Thoracic aorta (tissue), 2 donors: ENCODE measurements at regions not wholly inside any gene's neighbourhood (a gene's known extent, or its start where the extent isn't known, plus 50 kb on each side); places are given as distances from the start of the nearest gene placed in this dataset.

Experiments used
- ATAC-seq: fragments of 150-250 bp; one replicate; pipeline ENCODE4 v1.8.0; 2017; ENCODE audit warnings: low read depth; ENCODE audit not compliant: insufficient number of reproducible peaks, low FRiP score
- DNase-seq: peaks from one replicate; pipeline ENCODE4 v3.0.0-alpha.2; 2020; ENCODE audit warnings: low spot score
- H3K27ac ChIP-seq, 2 donors: fragments of 200-600 bp; sonication (generic); 1 replicate in 1 of 2; 2 replicates in 1 of 2; pipeline ENCODE4 v1.5.1; 2016; ENCODE audit warnings: mild to moderate bottlenecking in 2 of 2, moderate library complexity in 2 of 2
- H3K27me3 ChIP-seq: fragments of 200-600 bp; sonication (generic); replicated peaks from 2 replicates; pipeline ENCODE4 v1.6.0; 2016; ENCODE audit warnings: mild to moderate bottlenecking; ENCODE audit not compliant: insufficient read depth
- H3K36me3 ChIP-seq: fragments of 200-600 bp; sonication (generic); one replicate; pipeline ENCODE4 v1.5.1; 2016
- H3K4me1 ChIP-seq, 2 donors: fragments of 200-600 bp; sonication (generic); 1 replicate in 1 of 2; 2 replicates in 1 of 2; pipeline versions ENCODE4 v1.5.1 to v1.6.0; 2016; ENCODE audit warnings: low read depth in 2 of 2, mild to moderate bottlenecking in 1 of 2; ENCODE audit not compliant: control insufficient read depth in 1 of 2
- H3K4me3 ChIP-seq: fragments of 200-600 bp; sonication (generic); 2 replicates; pipeline ENCODE4 v1.5.1; 2016; ENCODE audit warnings: mild to moderate bottlenecking
- H3K9me3 ChIP-seq: fragments of 200-600 bp; sonication (generic); 2 replicates; pipeline ENCODE4 v1.5.1; 2016
- TF ChIP-seq, protein P1 (sequence below): fragments of 200-600 bp; sonication (generic); IDR thresholded peaks from one replicate; pipeline ENCODE4 v1.5.1; 2019; ENCODE audit warnings: antibody characterized with exemption

- no peak for DNase-seq
- no peak overlapping the region for H3K27ac ChIP-seq
- no peak for ATAC-seq
These were observed 141.5 kb upstream of the NDUFV2 start for GRCh38 chr18:8960740-8961657.

GRCh38 chr18:8962192-8962779 is 140.2 kb upstream of the NDUFV2 start:
- no peaks in the 10 kb centered on the region for H3K27me3 ChIP-seq
- ATAC-seq (no peak), DNase-seq (no peak)
- TF ChIP-seq, protein P1, sequence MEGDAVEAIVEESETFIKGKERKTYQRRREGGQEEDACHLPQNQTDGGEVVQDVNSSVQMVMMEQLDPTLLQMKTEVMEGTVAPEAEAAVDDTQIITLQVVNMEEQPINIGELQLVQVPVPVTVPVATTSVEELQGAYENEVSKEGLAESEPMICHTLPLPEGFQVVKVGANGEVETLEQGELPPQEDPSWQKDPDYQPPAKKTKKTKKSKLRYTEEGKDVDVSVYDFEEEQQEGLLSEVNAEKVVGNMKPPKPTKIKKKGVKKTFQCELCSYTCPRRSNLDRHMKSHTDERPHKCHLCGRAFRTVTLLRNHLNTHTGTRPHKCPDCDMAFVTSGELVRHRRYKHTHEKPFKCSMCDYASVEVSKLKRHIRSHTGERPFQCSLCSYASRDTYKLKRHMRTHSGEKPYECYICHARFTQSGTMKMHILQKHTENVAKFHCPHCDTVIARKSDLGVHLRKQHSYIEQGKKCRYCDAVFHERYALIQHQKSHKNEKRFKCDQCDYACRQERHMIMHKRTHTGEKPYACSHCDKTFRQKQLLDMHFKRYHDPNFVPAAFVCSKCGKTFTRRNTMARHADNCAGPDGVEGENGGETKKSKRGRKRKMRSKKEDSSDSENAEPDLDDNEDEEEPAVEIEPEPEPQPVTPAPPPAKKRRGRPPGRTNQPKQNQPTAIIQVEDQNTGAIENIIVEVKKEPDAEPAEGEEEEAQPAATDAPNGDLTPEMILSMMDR: no peak
- H3K27ac ChIP-seq: no peak overlapping the region
- H3K4me1 ChIP-seq: no peaks in the 10 kb centered on the region
- no peaks in the 10 kb centered on the region for H3K36me3 ChIP-seq
- H3K9me3 ChIP-seq: no peaks in the 10 kb centered on the region
- no peak overlapping the region for H3K4me3 ChIP-seq

More at GRCh38 chr18:8960740-8961657, 141.5 kb upstream of the NDUFV2 start:
- H3K36me3 ChIP-seq: no peaks in the 10 kb centered on the region
- no peaks in the 10 kb centered on the region for H3K9me3 ChIP-seq
- no peaks in the 10 kb centered on the region for H3K4me1 ChIP-seq
- TF ChIP-seq, protein P1: no peak
- H3K27me3 ChIP-seq: no peaks in the 10 kb centered on the region
- no peak overlapping the region for H3K4me3 ChIP-seq

GRCh38 chr18:8962855-8963635 is 139.5 kb upstream of the NDUFV2 start:
- Histone ChIP-seq H3K27ac (no peak overlapping the region), H3K4me1 (no peaks in the 10 kb centered on the region), H3K27me3 (no peaks in the 10 kb centered on the region), H3K4me3 (no peak overlapping the region), H3K9me3 (no peaks in the 10 kb centered on the region), H3K36me3 (no peaks in the 10 kb centered on the region)
- ATAC-seq (no peak), DNase-seq (no peak)
- TF ChIP-seq, protein P1: no peak

DNA sequence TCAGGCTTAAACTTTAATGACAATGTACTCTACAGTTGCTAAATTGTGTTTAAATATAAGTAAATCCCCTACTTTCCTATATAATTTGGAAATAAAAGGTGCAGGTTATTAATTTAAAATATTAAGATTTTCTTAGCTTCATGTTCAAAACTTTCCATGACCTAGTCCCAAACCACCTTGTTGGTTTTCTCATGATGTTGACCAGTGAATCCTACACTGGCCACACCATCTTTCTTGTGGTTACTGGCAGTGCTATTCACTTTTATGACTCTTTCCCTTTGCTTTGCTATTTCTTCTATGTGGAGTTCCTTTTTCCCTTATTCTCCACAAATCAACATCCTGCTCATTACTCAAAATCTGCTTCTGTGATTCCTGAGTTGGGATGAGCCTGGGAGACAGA is 138.6 kb upstream of the NDUFV2 start:
- H3K36me3 ChIP-seq: no peaks in the 10 kb centered on the region
- TF ChIP-seq, protein P1: no peak

GRCh38 chr18:8965398-8965797 is 137.1 kb upstream of the NDUFV2 start:
- TF ChIP-seq, protein P1: no peak
- no peaks in the 10 kb centered on the region for H3K9me3 ChIP-seq
- H3K27me3 ChIP-seq: no peaks in the 10 kb centered on the region
- no peak overlapping the region for H3K27ac ChIP-seq
- ATAC-seq (no peak), DNase-seq (no peak)
- no peaks in the 10 kb centered on the region for H3K36me3 ChIP-seq
- no peaks in the 10 kb centered on the region for H3K4me1 ChIP-seq
- no peak overlapping the region for H3K4me3 ChIP-seq

More for the DNA sequence above, 138.6 kb upstream of the NDUFV2 start:
- Histone ChIP-seq H3K27ac (no peak overlapping the region), H3K4me1 (no peaks in the 10 kb centered on the region), H3K9me3 (no peaks in the 10 kb centered on the region), H3K4me3 (no peak overlapping the region), H3K27me3 (no peaks in the 10 kb centered on the region)
- ATAC-seq (no peak), DNase-seq (no peak)
